ENCODE measurements at regions not wholly inside any gene's neighbourhood (a gene's known extent, or its start where the extent isn't known, plus 50 kb on each side); places are given as distances from the start of the nearest gene placed in this dataset.

GRCh38 chr12:118521036-118521370, 144.6 kb downstream of the SUDS3 start:
- no peaks in the 10 kb centered on the region for H3K9me3 ChIP-seq (ENCODE audit: control insufficient read depth, insufficient read depth, low read depth, low read length)
- no peak overlapping the region for H3K9ac ChIP-seq (ENCODE audit: insufficient read depth, low read length)
- no peaks in the 10 kb centered on the region for H3K27me3 ChIP-seq (ENCODE audit: control insufficient read depth, insufficient read depth, low read length)
- no peak overlapping the region for H3K27ac ChIP-seq (ENCODE audit: insufficient read depth, low read length)
- H3K4me3 ChIP-seq (replicated peaks in 1 of 4; ENCODE audit: control extremely low read depth in 1 of 4, insufficient read depth in 1 of 4, low read depth in 3 of 4, low read length in 4 of 4): no peak overlapping the region
- DNase-seq (ENCODE audit: low read depth in 2 of 2): no peak
- no peaks in the 10 kb centered on the region for H3K4me1 ChIP-seq (ENCODE audit: control insufficient read depth, extremely low read depth, insufficient read depth, low read length)
- no peak overlapping the region for H2AFZ ChIP-seq (ENCODE audit: low read length)
- H4K20me1 ChIP-seq (ENCODE audit: control insufficient read depth, extremely low read depth, insufficient read depth, low read length): no peaks in the 10 kb centered on the region
- TF ChIP-seq CTCF (conservative IDR thresholded peaks at IDR 0.05 in 1 of 2, IDR thresholded peaks at IDR 0.05 in 1 of 2; ENCODE audit: low read depth in 1 of 2, low read length in 2 of 2): no peak
- TF ChIP-seq EZH2 (IDR thresholded peaks at IDR 0.05; ENCODE audit: low read length, missing control alignments): no peak
- H3K36me3 ChIP-seq (ENCODE audit: control insufficient read depth, insufficient read depth, low read length): no peaks in the 10 kb centered on the region
- no peak overlapping the region for H3K4me2 ChIP-seq (ENCODE audit: extremely low read depth, insufficient read depth, low read length)
- H3K79me2 ChIP-seq (ENCODE audit: control insufficient read depth, insufficient read depth, low read length): no peaks in the 10 kb centered on the region

GRCh38 chr12:118524446-118524845, 148.1 kb downstream of the SUDS3 start:
- no peak for DNase-seq (ENCODE audit: low read depth in 2 of 2)
- Histone ChIP-seq H3K27me3 (ENCODE audit: control insufficient read depth, insufficient read depth, low read length) (no peaks in the 10 kb centered on the region), H3K4me1 (ENCODE audit: control insufficient read depth, extremely low read depth, insufficient read depth, low read length) (no peaks in the 10 kb centered on the region), H3K27ac (ENCODE audit: insufficient read depth, low read length) (no peak overlapping the region), H3K9me3 (ENCODE audit: control insufficient read depth, insufficient read depth, low read depth, low read length) (no peaks in the 10 kb centered on the region), H3K79me2 (ENCODE audit: control insufficient read depth, insufficient read depth, low read length) (no peaks in the 10 kb centered on the region), H3K4me3 (replicated peaks in 1 of 4; ENCODE audit: control extremely low read depth in 1 of 4, insufficient read depth in 1 of 4, low read depth in 3 of 4, low read length in 4 of 4) (no peak overlapping the region), H4K20me1 (ENCODE audit: control insufficient read depth, extremely low read depth, insufficient read depth, low read length) (no peaks in the 10 kb centered on the region), H3K4me2 (ENCODE audit: extremely low read depth, insufficient read depth, low read length) (no peak overlapping the region), H2AFZ (ENCODE audit: low read length) (no peak overlapping the region), H3K36me3 (ENCODE audit: control insufficient read depth, insufficient read depth, low read length) (no peaks in the 10 kb centered on the region), H3K9ac (ENCODE audit: insufficient read depth, low read length) (no peak overlapping the region)
- TF ChIP-seq EZH2 (IDR thresholded peaks at IDR 0.05; ENCODE audit: low read length, missing control alignments) (no peak), CTCF (conservative IDR thresholded peaks at IDR 0.05 in 1 of 2, IDR thresholded peaks at IDR 0.05 in 1 of 2; ENCODE audit: low read depth in 1 of 2, low read length in 2 of 2) (no peak)

GRCh38 chr12:118525216-118525615, 148.9 kb downstream of the SUDS3 start:
- Histone ChIP-seq H3K27ac (ENCODE audit: insufficient read depth, low read length) (no peak overlapping the region), H3K9ac (ENCODE audit: insufficient read depth, low read length) (no peak overlapping the region), H2AFZ (ENCODE audit: low read length) (no peak overlapping the region), H3K4me3 (replicated peaks in 1 of 4; ENCODE audit: control extremely low read depth in 1 of 4, insufficient read depth in 1 of 4, low read depth in 3 of 4, low read length in 4 of 4) (no peak overlapping the region), H3K4me1 (ENCODE audit: control insufficient read depth, extremely low read depth, insufficient read depth, low read length) (no peaks in the 10 kb centered on the region), H3K9me3 (ENCODE audit: control insufficient read depth, insufficient read depth, low read depth, low read length) (no peaks in the 10 kb centered on the region), H4K20me1 (ENCODE audit: control insufficient read depth, extremely low read depth, insufficient read depth, low read length) (no peaks in the 10 kb centered on the region), H3K27me3 (ENCODE audit: control insufficient read depth, insufficient read depth, low read length) (no peaks in the 10 kb centered on the region), H3K79me2 (ENCODE audit: control insufficient read depth, insufficient read depth, low read length) (no peaks in the 10 kb centered on the region), H3K36me3 (ENCODE audit: control insufficient read depth, insufficient read depth, low read length) (no peaks in the 10 kb centered on the region), H3K4me2 (ENCODE audit: extremely low read depth, insufficient read depth, low read length) (no peak overlapping the region)
- no peak for DNase-seq (ENCODE audit: low read depth in 2 of 2)
- TF ChIP-seq CTCF (conservative IDR thresholded peaks at IDR 0.05 in 1 of 2, IDR thresholded peaks at IDR 0.05 in 1 of 2; ENCODE audit: low read depth in 1 of 2, low read length in 2 of 2) (no peak), EZH2 (IDR thresholded peaks at IDR 0.05; ENCODE audit: low read length, missing control alignments) (no peak)
